ENCODE measurements at regions not wholly inside any gene's neighbourhood (a gene's known extent, or its start where the extent isn't known, plus 50 kb on each side); places are given as distances from the start of the nearest gene placed in this dataset.

DNA sequence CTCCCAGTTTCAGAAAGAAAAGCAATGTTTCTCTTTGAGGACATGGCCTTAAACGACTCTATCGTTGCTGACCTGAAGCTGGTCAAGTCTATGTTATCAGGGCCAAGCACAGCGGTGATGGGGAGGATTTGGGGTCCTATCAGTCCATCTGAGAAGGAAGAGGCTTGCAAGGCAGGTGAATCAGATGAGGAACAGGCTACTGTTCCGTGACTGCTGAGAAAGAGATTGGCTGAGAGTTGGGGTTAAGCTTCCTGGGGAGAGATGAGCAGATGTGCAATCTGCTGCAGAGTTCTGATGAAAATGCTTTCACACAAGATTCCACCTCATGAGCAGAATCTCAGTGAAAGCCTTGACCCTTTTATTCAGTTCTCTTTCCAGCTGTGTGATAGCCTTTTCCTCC, 168.3 kb upstream of the STMND1 start (continued):
- TF ChIP-seq, protein P1, sequence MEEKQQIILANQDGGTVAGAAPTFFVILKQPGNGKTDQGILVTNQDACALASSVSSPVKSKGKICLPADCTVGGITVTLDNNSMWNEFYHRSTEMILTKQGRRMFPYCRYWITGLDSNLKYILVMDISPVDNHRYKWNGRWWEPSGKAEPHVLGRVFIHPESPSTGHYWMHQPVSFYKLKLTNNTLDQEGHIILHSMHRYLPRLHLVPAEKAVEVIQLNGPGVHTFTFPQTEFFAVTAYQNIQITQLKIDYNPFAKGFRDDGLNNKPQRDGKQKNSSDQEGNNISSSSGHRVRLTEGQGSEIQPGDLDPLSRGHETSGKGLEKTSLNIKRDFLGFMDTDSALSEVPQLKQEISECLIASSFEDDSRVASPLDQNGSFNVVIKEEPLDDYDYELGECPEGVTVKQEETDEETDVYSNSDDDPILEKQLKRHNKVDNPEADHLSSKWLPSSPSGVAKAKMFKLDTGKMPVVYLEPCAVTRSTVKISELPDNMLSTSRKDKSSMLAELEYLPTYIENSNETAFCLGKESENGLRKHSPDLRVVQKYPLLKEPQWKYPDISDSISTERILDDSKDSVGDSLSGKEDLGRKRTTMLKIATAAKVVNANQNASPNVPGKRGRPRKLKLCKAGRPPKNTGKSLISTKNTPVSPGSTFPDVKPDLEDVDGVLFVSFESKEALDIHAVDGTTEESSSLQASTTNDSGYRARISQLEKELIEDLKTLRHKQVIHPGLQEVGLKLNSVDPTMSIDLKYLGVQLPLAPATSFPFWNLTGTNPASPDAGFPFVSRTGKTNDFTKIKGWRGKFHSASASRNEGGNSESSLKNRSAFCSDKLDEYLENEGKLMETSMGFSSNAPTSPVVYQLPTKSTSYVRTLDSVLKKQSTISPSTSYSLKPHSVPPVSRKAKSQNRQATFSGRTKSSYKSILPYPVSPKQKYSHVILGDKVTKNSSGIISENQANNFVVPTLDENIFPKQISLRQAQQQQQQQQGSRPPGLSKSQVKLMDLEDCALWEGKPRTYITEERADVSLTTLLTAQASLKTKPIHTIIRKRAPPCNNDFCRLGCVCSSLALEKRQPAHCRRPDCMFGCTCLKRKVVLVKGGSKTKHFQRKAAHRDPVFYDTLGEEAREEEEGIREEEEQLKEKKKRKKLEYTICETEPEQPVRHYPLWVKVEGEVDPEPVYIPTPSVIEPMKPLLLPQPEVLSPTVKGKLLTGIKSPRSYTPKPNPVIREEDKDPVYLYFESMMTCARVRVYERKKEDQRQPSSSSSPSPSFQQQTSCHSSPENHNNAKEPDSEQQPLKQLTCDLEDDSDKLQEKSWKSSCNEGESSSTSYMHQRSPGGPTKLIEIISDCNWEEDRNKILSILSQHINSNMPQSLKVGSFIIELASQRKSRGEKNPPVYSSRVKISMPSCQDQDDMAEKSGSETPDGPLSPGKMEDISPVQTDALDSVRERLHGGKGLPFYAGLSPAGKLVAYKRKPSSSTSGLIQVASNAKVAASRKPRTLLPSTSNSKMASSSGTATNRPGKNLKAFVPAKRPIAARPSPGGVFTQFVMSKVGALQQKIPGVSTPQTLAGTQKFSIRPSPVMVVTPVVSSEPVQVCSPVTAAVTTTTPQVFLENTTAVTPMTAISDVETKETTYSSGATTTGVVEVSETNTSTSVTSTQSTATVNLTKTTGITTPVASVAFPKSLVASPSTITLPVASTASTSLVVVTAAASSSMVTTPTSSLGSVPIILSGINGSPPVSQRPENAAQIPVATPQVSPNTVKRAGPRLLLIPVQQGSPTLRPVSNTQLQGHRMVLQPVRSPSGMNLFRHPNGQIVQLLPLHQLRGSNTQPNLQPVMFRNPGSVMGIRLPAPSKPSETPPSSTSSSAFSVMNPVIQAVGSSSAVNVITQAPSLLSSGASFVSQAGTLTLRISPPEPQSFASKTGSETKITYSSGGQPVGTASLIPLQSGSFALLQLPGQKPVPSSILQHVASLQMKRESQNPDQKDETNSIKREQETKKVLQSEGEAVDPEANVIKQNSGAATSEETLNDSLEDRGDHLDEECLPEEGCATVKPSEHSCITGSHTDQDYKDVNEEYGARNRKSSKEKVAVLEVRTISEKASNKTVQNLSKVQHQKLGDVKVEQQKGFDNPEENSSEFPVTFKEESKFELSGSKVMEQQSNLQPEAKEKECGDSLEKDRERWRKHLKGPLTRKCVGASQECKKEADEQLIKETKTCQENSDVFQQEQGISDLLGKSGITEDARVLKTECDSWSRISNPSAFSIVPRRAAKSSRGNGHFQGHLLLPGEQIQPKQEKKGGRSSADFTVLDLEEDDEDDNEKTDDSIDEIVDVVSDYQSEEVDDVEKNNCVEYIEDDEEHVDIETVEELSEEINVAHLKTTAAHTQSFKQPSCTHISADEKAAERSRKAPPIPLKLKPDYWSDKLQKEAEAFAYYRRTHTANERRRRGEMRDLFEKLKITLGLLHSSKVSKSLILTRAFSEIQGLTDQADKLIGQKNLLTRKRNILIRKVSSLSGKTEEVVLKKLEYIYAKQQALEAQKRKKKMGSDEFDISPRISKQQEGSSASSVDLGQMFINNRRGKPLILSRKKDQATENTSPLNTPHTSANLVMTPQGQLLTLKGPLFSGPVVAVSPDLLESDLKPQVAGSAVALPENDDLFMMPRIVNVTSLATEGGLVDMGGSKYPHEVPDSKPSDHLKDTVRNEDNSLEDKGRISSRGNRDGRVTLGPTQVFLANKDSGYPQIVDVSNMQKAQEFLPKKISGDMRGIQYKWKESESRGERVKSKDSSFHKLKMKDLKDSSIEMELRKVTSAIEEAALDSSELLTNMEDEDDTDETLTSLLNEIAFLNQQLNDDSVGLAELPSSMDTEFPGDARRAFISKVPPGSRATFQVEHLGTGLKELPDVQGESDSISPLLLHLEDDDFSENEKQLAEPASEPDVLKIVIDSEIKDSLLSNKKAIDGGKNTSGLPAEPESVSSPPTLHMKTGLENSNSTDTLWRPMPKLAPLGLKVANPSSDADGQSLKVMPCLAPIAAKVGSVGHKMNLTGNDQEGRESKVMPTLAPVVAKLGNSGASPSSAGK (IDR thresholded peaks at IDR 0.05), result no peak
- peak; percentile 20; the same call in 1 of the 2 replicates for TF ChIP-seq CTBP1 (IDR thresholded peaks at IDR 0.05; ENCODE audit: borderline replicate concordance)
- TF ChIP-seq RBM22 (IDR thresholded peaks at IDR 0.05; ENCODE audit: low read depth, low read length, poor library complexity, severe bottlenecking), result no peak

Data from K562 (cell line).